HEK293 (cell line): ENCODE measurements at regions not wholly inside any gene's neighbourhood (a gene's known extent, or its start where the extent isn't known, plus 50 kb on each side); places are given as distances from the start of the nearest gene placed in this dataset.

Source experiments
- CTCF ChIA-PET: fragments of 350-600 bp; formaldehyde crosslinking; extraction: SDS; loops from one replicate; lab custom pipeline; 2021; ENCODE audit warnings: antibody characterized with exemption; lab: Yijun Ruan, JAX
- POLR2A ChIA-PET: fragments of 300-600 bp; formaldehyde crosslinking; extraction: SDS; loops from one replicate; lab custom pipeline; 2020; ENCODE audit warnings: antibody characterized with exemption, inconsistent platforms; lab: Yijun Ruan, JAX
- H3K27ac ChIP-seq: fragments of 200-500 bp; sonication (Bioruptor generic); 2 replicates; pipeline ENCODE4 v1.5.1; 2014; ENCODE audit warnings: low read depth, low read length, control low read depth, inconsistent platforms; ENCODE audit errors: extremely low read depth
- H3K36me3 ChIP-seq, 2 experiments: fragments of 200-500 bp in 1 of 2; sonication (Bioruptor generic) in 1 of 2; 1 replicate in 1 of 2; 2 replicates in 1 of 2; pipeline ENCODE4 v1.5.1; 2014 to 2017; ENCODE audit warnings: inconsistent platforms in 2 of 2, low read length in 2 of 2; ENCODE audit not compliant: control insufficient read depth in 2 of 2, insufficient read depth in 1 of 2
- H3K4me1 ChIP-seq: fragments of 200-500 bp; sonication (Bioruptor generic); 2 replicates; pipeline ENCODE4 v1.5.1; 2014; ENCODE audit warnings: mild to moderate bottlenecking, low read length, inconsistent platforms; ENCODE audit not compliant: control insufficient read depth, insufficient read depth
- H3K4me3 ChIP-seq: 2 replicates; pipeline ENCODE4 v1.5.1; 2011; ENCODE audit warnings: low read depth, mild to moderate bottlenecking, control low read depth, low read length, moderate library complexity
- H3K9me3 ChIP-seq: fragments of 200-500 bp; sonication (Bioruptor generic); 2 replicates; pipeline ENCODE4 v1.5.1; 2014; ENCODE audit warnings: low read depth, low read length, inconsistent platforms; ENCODE audit not compliant: control insufficient read depth, insufficient read depth
- HOXC10 ChIP-seq: sonication (generic); formaldehyde crosslinking; IDR thresholded peaks from 2 replicates; pipeline ENCODE4 v1.8.1; 2023; ENCODE audit warnings: mild to moderate bottlenecking, missing genetic modification reagents
- SP3 ChIP-seq: fragments of 450-650 bp; formaldehyde crosslinking; IDR thresholded peaks from 2 replicates; pipeline ENCODE4 v1.5.1; 2016; ENCODE audit warnings: missing biosample characterization, missing genetic modification characterization
- YY1 ChIP-seq: fragments of 450-650 bp; formaldehyde crosslinking; IDR thresholded peaks from 2 replicates; pipeline ENCODE4 v1.5.1; 2018; ENCODE audit warnings: missing biosample characterization, missing genetic modification characterization
- ZBTB1 ChIP-seq: fragments of 450-650 bp; formaldehyde crosslinking; IDR thresholded peaks from 2 replicates; pipeline ENCODE4 v1.5.1; 2016; ENCODE audit warnings: missing biosample characterization, missing genetic modification characterization
- ZNF10 ChIP-seq: fragments of 450-650 bp; formaldehyde crosslinking; IDR thresholded peaks from 2 replicates; pipeline ENCODE4 v1.5.1; 2017; ENCODE audit warnings: missing biosample characterization, missing genetic modification characterization
- ZNF155 ChIP-seq: fragments of 450-650 bp; formaldehyde crosslinking; IDR thresholded peaks from 2 replicates; pipeline ENCODE4 v1.5.1; 2016; ENCODE audit warnings: missing biosample characterization, missing genetic modification characterization
- ZNF239 ChIP-seq: fragments of 450-650 bp; formaldehyde crosslinking; IDR thresholded peaks from 2 replicates; pipeline ENCODE4 v1.5.1; 2016; ENCODE audit warnings: missing biosample characterization, missing genetic modification characterization
- ZNF324 ChIP-seq: fragments of 450-650 bp; formaldehyde crosslinking; IDR thresholded peaks from 2 replicates; pipeline ENCODE4 v1.5.1; 2016; ENCODE audit warnings: missing biosample characterization, missing genetic modification characterization
- ZNF544 ChIP-seq: fragments of 450-650 bp; formaldehyde crosslinking; IDR thresholded peaks from 2 replicates; pipeline ENCODE4 v1.5.0; 2017; ENCODE audit warnings: missing biosample characterization, missing genetic modification characterization
- ZNF560 ChIP-seq: fragments of 450-650 bp; formaldehyde crosslinking; IDR thresholded peaks from 2 replicates; pipeline ENCODE4 v1.5.1; 2017; ENCODE audit warnings: missing biosample characterization, missing genetic modification characterization, borderline replicate concordance
- ZNF571 ChIP-seq: fragments of 450-650 bp; formaldehyde crosslinking; IDR thresholded peaks from 2 replicates; pipeline ENCODE4 v1.5.0; 2017; ENCODE audit warnings: missing biosample characterization, missing genetic modification characterization
- ZNF670 ChIP-seq: fragments of 450-650 bp; formaldehyde crosslinking; IDR thresholded peaks from 2 replicates; pipeline ENCODE4 v1.5.1; 2016; ENCODE audit warnings: missing biosample characterization, missing genetic modification characterization, low read depth
- ZNF677 ChIP-seq: fragments of 450-650 bp; IDR thresholded peaks from 2 replicates; pipeline ENCODE4 v1.5.0; 2018; ENCODE audit warnings: missing biosample characterization, mild to moderate bottlenecking, missing genetic modification characterization, moderate library complexity
- ZNF768 ChIP-seq: fragments of 450-650 bp; formaldehyde crosslinking; IDR thresholded peaks from 2 replicates; pipeline ENCODE4 v1.5.1; 2018; ENCODE audit warnings: missing biosample characterization, mild to moderate bottlenecking, missing genetic modification characterization
- ZNF791 ChIP-seq: fragments of 450-650 bp; formaldehyde crosslinking; IDR thresholded peaks from 2 replicates; pipeline ENCODE4 v1.5.1; 2016; ENCODE audit warnings: missing biosample characterization, missing genetic modification characterization
- ZNF843 ChIP-seq: fragments of 450-650 bp; formaldehyde crosslinking; IDR thresholded peaks from 2 replicates; pipeline ENCODE4 v1.5.1; 2016; ENCODE audit warnings: missing biosample characterization, missing genetic modification characterization
- TF ChIP-seq, protein P1 (sequence below): fragments of 450-650 bp; formaldehyde crosslinking; IDR thresholded peaks from 2 replicates; pipeline ENCODE4 v1.5.1; 2016; ENCODE audit warnings: missing biosample characterization, missing genetic modification characterization, low read depth
- TF ChIP-seq, protein P2 (sequence below): fragments of 450-650 bp; IDR thresholded peaks from 2 replicates; pipeline ENCODE4 v1.5.1; 2018; ENCODE audit warnings: missing biosample characterization, mild to moderate bottlenecking, missing genetic modification characterization
- TF ChIP-seq, protein P3 (sequence below): fragments of 450-650 bp; formaldehyde crosslinking; conservative IDR thresholded peaks from 2 replicates; pipeline ENCODE4 v1.5.1; 2016; ENCODE audit warnings: low read depth, missing biosample characterization, missing genetic modification characterization
- TF ChIP-seq, protein P4 (sequence below): fragments of 450-650 bp; formaldehyde crosslinking; IDR thresholded peaks from 2 replicates; pipeline ENCODE4 v1.5.1; 2016; ENCODE audit warnings: missing biosample characterization, missing genetic modification characterization

DNA sequence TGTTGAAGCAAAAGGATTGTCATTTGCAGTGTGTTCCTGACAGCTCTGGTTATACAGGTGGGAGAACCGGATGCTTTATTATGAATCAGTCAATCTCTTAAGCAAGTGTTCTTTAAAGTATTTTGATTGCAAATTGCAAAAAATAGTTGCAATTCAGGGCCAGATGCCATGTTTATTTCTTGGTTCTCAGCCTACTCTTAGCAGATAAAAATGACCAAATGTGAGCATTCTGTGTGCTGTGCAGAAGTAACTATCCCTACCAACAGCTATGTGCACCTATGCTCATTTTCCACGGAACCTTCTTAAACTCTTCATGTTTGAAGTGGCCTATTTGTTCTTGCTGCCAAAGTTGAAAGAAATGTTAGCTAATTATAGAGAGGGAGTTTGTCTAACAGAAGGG, 262.3 kb upstream of the RASGRP1 start (continued):
- no peak for TF ChIP-seq ZBTB1 (tag by site-specific recombination)
- TF ChIP-seq, protein P1, sequence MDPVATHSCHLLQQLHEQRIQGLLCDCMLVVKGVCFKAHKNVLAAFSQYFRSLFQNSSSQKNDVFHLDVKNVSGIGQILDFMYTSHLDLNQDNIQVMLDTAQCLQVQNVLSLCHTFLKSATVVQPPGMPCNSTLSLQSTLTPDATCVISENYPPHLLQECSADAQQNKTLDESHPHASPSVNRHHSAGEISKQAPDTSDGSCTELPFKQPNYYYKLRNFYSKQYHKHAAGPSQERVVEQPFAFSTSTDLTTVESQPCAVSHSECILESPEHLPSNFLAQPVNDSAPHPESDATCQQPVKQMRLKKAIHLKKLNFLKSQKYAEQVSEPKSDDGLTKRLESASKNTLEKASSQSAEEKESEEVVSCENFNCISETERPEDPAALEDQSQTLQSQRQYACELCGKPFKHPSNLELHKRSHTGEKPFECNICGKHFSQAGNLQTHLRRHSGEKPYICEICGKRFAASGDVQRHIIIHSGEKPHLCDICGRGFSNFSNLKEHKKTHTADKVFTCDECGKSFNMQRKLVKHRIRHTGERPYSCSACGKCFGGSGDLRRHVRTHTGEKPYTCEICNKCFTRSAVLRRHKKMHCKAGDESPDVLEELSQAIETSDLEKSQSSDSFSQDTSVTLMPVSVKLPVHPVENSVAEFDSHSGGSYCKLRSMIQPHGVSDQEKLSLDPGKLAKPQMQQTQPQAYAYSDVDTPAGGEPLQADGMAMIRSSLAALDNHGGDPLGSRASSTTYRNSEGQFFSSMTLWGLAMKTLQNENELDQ, result no peak
- TF ChIP-seq, protein P2, sequence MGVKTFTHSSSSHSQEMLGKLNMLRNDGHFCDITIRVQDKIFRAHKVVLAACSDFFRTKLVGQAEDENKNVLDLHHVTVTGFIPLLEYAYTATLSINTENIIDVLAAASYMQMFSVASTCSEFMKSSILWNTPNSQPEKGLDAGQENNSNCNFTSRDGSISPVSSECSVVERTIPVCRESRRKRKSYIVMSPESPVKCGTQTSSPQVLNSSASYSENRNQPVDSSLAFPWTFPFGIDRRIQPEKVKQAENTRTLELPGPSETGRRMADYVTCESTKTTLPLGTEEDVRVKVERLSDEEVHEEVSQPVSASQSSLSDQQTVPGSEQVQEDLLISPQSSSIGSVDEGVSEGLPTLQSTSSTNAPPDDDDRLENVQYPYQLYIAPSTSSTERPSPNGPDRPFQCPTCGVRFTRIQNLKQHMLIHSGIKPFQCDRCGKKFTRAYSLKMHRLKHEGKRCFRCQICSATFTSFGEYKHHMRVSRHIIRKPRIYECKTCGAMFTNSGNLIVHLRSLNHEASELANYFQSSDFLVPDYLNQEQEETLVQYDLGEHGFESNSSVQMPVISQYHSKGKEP (tag by site-specific recombination), result no peak
- TF ChIP-seq, all 188 proteins: peak for 0

DNA sequence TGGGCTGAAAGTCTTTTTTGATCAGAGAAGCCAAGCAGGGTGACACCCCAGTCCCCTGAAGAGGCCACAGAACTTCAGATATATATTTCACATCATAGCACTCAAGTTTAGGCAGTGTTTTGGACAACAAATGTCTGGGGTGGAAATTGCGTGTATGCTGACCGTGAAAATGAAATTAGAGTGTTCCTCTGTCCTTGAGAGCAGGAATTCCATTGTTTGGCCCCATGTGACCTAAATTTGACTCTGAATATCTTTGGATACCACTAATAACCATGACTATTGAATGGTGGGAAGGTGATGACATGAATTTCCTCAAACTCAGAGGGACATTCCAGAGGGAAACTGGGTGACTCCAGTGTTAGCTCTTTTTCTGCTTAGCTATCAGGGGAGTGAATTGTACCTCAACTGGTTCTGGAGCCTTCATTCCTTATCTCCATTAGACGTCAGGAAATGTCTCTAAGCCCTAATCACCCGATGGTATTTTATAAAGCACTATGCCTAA, 263.5 kb upstream of the RASGRP1 start:
- TF ChIP-seq ZNF768 (tag by site-specific recombination), result no peak
- no peak for TF ChIP-seq ZNF544 (tag by site-specific recombination)
- TF ChIP-seq, protein P3, sequence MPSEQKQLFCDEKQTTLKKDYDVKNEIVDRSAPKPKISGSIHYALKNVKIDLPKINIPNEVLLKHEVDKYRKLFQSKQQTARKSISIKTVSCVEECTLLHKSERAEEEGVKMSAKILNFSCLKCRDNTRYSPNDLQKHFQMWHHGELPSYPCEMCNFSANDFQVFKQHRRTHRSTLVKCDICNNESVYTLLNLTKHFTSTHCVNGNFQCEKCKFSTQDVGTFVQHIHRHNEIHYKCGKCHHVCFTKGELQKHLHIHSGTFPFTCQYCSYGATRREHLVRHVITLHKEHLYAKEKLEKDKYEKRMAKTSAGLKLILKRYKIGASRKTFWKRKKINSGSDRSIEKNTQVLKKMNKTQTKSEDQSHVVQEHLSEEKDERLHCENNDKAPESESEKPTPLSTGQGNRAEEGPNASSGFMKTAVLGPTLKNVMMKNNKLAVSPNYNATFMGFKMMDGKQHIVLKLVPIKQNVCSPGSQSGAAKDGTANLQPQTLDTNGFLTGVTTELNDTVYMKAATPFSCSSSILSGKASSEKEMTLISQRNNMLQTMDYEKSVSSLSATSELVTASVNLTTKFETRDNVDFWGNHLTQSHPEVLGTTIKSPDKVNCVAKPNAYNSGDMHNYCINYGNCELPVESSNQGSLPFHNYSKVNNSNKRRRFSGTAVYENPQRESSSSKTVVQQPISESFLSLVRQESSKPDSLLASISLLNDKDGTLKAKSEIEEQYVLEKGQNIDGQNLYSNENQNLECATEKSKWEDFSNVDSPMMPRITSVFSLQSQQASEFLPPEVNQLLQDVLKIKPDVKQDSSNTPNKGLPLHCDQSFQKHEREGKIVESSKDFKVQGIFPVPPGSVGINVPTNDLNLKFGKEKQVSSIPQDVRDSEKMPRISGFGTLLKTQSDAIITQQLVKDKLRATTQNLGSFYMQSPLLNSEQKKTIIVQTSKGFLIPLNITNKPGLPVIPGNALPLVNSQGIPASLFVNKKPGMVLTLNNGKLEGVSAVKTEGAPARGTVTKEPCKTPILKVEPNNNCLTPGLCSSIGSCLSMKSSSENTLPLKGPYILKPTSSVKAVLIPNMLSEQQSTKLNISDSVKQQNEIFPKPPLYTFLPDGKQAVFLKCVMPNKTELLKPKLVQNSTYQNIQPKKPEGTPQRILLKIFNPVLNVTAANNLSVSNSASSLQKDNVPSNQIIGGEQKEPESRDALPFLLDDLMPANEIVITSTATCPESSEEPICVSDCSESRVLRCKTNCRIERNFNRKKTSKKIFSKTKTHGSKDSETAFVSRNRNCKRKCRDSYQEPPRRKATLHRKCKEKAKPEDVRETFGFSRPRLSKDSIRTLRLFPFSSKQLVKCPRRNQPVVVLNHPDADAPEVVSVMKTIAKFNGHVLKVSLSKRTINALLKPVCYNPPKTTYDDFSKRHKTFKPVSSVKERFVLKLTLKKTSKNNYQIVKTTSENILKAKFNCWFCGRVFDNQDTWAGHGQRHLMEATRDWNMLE, result no peak
- no peak for TF ChIP-seq ZNF571 (tag by site-specific recombination)
- TF ChIP-seq ZNF155 (tag by site-specific recombination), result no peak
- TF ChIP-seq ZNF10 (tag by site-specific recombination), result no peak
- TF ChIP-seq, protein P4, sequence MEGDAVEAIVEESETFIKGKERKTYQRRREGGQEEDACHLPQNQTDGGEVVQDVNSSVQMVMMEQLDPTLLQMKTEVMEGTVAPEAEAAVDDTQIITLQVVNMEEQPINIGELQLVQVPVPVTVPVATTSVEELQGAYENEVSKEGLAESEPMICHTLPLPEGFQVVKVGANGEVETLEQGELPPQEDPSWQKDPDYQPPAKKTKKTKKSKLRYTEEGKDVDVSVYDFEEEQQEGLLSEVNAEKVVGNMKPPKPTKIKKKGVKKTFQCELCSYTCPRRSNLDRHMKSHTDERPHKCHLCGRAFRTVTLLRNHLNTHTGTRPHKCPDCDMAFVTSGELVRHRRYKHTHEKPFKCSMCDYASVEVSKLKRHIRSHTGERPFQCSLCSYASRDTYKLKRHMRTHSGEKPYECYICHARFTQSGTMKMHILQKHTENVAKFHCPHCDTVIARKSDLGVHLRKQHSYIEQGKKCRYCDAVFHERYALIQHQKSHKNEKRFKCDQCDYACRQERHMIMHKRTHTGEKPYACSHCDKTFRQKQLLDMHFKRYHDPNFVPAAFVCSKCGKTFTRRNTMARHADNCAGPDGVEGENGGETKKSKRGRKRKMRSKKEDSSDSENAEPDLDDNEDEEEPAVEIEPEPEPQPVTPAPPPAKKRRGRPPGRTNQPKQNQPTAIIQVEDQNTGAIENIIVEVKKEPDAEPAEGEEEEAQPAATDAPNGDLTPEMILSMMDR (tag by site-specific recombination), result no peak
- TF ChIP-seq YY1 (tag by site-specific recombination), result no peak
- H3K36me3 ChIP-seq, result no peaks in the 10 kb centered on the region
- POLR2A ChIA-PET, result no interaction called here
- no peak overlapping the region for H3K4me3 ChIP-seq
- no peaks in the 10 kb centered on the region for H3K9me3 ChIP-seq
- CTCF ChIA-PET, result interaction anchor here (0.6 kb wide), 1 partner anchor 360 kb away, joined by 4 read pairs; no protein-coding TSS in a partner anchor
- H3K27ac ChIP-seq, result no peak overlapping the region
- H3K4me1 ChIP-seq, result no peaks in the 10 kb centered on the region

DNA sequence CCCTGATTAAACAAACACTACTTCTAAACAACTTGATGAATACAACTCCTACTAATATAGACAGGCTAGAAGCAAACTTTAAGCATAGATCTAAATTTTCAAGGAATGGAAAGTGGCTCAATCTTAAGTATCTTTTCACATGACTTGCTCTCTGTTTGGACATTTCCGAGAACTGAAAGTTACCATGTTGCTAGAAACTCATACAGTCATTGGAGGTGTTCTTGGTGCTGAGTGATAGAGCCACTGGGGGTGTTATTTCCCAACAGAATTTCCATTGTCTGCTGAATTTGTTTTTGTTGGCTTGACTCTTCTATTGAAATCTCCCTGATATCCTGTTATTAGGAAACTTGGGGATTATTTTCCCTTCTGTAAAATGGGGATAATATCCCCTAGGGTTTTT, 264.5 kb upstream of the RASGRP1 start:
- POLR2A ChIA-PET, result no interaction called here
- Histone ChIP-seq H3K36me3 (no peaks in the 10 kb centered on the region), H3K4me1 (no peaks in the 10 kb centered on the region), H3K9me3 (no peaks in the 10 kb centered on the region), H3K4me3 (no peak overlapping the region), H3K27ac (no peak overlapping the region)
- CTCF ChIA-PET, result interaction anchor here (0.7 kb wide), 2 partner anchors 10 to 512 kb away, joined by 3 to 7 read pairs; no protein-coding TSS in a partner anchor
- TF ChIP-seq ZNF677 (tag by site-specific recombination), result no peak
- no peak for TF ChIP-seq ZNF324 (tag by site-specific recombination)
- no peak for TF ChIP-seq ZNF791
- no peak for TF ChIP-seq ZNF670 (tag by site-specific recombination)
- TF ChIP-seq ZNF560 (tag by site-specific recombination), result no peak
- no peak for TF ChIP-seq HOXC10 (CRISPR knock-in tag)
- TF ChIP-seq SP3, result no peak
- TF ChIP-seq, protein P4 (tag by site-specific recombination), result no peak
- TF ChIP-seq ZNF239 (tag by site-specific recombination), result no peak
- TF ChIP-seq ZNF843, result no peak
